IPS-NIHi7 (cell line): ENCODE measurements at regions not wholly inside any gene's neighbourhood (a gene's known extent, or its start where the extent isn't known, plus 50 kb on each side); places are given as distances from the start of the nearest gene placed in this dataset.
"Not testable (repeated sequence)": the region's sequence is repeated elsewhere in the genome, so short reads cannot be mapped to it uniquely, and the experiment has no call there.

ENCODE experiments used
- DNase-seq: peaks from one replicate; pipeline ENCODE4 v3.0.0; 2012; ENCODE audit warnings: mixed read lengths; ENCODE audit errors: extremely low spot score

DNA sequence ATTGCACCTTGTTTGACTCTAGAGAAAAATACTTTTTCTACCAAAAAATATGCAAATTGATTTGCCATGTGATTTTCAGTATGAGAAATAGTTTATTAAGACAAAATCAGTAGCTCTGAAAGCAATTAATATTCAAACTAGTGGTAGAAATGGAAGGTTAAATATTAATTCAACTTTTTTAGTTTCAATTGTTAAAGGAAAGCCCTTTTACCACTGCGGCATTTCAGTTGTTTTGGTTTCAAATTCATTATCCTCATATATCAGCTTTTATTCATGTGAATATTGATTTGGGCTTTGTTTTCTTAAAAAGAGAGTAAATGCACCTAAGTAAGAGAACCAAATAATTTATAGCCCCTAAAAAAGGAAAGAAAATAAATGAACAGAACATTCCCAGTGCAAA lies 660.6 kb upstream of the CHD1 start:
- no peak for DNase-seq

- DNase-seq: no peak
Measured at GRCh38 chr5:99587983-99588382, 659.2 kb upstream of the CHD1 start.

DNA sequence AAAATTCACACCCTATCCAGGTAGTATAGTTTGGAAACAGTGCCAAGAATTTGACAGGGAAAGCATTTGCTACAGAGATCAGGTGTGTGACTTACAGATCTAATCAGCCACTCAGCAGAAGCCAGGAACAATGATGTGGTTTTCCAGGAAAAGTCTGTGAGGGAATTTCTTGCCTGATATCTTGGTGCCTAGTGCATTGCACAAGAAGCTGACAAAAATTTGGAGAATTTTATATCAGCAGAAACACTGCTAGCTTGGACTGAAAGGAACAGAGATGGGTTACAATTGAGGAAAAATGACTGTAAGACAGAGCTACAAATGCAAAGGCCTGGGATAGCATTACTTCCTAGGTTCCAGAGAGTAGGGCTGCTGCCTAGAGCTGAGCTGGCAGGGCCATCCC lies 658.1 kb upstream of the CHD1 start:
- DNase-seq: no peak

DNA sequence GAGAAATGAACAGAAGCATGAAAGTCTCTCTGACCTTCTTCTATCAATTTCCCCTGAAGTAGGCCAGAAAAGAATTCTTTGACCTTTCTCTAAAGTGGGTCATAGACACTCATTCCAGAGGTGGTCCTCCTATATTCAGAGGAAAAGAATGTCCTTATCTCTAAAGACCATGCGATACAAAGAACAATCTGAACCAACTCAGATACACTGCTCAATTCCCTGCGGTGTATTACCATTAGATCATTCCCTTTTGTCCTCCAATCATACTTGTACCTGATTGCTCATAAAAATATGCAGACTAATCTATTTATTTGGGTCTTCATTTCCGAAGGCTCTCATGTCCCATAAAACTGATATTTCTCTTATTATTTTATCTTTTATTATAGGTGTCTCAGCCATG lies 652.4 kb upstream of the CHD1 start:
- DNase-seq: not testable (repeated sequence)

DNA sequence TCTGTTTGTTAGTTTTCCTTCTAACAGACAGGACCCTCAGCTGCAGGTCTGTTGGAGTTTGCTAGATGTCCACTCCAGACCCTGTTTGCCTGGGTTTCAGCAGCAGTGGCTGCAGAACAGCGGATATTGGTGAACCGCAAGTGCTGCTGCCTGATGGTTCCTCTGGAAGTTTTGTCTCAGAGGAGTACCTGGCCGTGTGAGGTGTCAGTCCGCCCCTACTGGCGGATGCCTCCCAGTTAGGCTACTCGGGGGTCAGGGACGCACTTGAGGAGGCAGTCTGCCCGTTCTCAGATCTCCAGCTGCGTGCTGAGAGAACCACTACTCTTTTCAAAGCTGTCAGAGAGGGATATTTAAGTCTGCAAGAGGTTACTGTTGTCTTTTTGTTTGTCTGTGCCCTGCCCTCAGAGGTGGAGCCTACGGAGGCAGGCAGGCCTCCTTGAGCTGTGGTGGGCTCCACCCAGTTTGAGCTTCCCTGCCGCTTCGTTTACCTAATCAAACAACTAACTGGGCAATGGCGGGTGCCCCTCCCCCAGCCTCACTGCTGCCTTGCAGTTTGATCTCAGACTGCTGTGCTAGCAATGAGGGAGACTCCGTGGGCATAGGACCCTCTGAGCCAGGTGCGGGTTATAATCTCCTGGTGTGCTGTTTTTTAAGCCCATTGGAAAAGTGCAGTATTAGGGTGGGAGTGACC lies 634.3 kb upstream of the CHD1 start:
- not testable (repeated sequence) for DNase-seq

GRCh38 chr5:99553211-99553810 lies 624.5 kb upstream of the CHD1 start:
- no peak for DNase-seq

GRCh38 chr5:99544356-99544755 lies 615.5 kb upstream of the CHD1 start:
- DNase-seq: no peak

DNA sequence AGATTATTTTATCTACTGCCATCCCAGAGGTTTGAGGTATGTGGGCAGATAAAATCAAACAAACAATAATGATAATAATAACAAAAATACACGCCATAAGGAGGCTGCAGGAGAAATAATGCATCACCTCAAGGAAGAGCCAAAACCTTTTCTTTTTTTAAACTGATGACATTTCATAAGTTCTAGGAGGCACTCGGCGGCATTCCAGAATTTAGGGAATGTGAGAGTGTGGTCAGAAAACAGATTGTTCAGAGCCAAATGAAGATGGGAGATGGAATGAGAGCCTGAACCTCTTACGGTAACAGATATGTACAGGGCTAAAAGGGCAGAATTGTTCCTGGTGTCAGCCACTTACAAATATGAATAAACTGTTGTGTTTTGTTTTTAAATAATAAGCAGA lies 615.0 kb upstream of the CHD1 start:
- no peak for DNase-seq

DNA sequence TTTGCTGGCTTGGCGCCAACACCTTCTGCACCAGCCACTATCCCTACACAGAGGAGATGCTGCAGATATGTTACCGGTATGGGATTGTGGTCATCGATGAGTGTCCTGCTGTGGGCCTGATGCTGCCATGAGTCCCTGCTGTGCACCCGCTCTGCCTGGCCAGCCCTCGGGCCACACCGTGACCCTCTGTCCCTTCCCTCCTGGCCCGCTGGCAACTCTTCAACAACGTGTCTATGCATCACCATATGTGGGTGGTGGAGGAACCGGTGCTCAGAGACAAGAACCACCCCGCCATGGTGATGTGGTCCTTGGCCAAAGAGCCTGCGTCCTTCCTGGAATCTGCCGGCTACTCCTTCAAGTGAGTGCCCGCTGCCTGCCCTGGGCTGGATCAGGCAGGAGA lies 605.4 kb upstream of the CHD1 start:
- not testable (repeated sequence) for DNase-seq

GRCh38 chr5:99521666-99522065 lies 592.9 kb upstream of the CHD1 start:
- not testable (repeated sequence) for DNase-seq

DNA sequence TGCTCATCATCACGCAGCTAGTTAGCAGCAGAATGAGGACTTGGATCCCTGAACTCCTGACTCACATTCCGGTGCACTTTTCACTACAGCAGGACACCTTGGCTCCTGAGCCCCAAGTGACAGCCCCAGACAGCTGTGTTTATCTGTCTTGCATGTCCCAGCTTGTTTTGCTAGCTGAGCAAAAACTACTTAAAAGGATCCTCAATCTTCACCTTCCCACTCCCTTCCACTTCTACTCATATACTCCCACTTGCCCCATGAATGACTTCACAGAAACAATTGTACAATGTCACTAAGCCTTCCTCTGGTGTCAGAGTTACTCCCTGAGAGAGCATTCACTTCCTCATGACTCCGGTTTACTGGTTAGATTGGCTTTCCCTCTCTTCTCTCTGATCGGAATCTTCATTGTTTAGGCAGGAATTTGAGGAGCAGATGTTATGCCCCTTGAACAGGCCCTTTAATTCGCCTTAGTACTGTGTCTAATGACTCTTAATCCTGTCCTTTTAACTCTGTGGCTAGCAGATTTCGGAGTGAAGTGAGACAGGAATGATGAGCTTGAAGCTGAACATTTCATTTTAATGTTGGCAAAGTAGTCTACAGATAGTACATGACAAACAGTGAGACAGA lies 587.2 kb upstream of the CHD1 start:
- DNase-seq: not testable (repeated sequence)

- not testable (repeated sequence) for DNase-seq
Measured at GRCh38 chr5:99510237-99510866, 581.5 kb upstream of the CHD1 start.

GRCh38 chr5:99509064-99509463 lies 580.3 kb upstream of the CHD1 start:
- not testable (repeated sequence) for DNase-seq

DNA sequence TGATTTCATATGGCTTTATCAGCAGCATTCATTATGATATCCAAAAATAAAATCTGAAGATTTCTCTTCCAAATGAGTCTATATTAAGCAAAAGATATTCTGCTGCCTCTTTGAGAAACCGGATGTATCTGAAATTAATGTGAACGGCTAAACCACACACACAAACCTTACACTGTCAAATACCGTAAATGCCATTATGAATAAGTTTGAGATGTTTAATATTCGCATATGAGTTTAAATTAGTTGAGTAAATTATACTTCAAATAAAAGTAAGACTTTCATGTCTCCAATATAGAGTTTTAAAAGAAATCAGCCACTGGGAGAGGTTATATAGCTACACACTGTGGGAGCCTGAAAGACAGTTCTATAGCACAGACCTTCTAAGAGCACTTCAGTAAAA lies 566.6 kb upstream of the CHD1 start:
- not testable (repeated sequence) for DNase-seq

DNA sequence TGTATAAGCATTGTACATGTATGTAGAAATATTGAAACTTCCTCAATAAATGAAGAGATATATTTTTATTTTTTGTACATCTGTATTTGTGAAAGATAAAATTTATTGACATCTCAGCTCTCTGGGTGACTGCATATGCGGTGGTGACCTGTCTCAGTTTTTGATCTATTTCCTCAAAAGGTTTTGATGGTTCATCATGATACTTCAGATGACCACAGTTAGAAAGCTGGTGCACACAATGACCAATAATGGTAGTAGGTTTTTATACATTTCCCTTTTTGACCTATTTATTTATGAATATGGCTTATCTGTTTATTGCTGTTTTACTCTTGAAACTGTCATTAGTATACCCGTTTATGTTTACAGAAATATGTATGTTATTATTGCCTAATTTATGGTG lies 549.6 kb upstream of the CHD1 start:
- not testable (repeated sequence) for DNase-seq

- DNase-seq: not testable (repeated sequence)
Measured at GRCh38 chr5:99473328-99473727, 544.5 kb upstream of the CHD1 start.

DNA sequence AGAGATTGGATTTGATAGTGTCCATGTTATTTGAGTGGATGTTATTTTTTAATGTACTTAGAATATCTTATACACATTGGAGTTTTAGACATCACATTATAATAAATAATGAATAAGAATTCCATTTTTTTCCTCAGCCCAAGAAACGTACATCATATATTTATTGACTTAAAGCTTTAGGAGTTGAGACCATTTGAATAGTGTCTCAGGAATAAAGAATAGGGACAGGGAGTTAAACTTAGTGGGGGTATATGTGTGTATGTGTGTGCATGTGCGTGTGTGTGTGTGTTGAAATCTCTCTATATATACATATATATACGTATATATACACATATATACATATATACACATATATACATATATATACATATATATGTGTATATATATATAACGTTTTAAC lies 542.9 kb upstream of the CHD1 start:
- DNase-seq: not testable (repeated sequence)

GRCh38 chr5:99471178-99471577 lies 542.4 kb upstream of the CHD1 start:
- DNase-seq: not testable (repeated sequence)

DNA sequence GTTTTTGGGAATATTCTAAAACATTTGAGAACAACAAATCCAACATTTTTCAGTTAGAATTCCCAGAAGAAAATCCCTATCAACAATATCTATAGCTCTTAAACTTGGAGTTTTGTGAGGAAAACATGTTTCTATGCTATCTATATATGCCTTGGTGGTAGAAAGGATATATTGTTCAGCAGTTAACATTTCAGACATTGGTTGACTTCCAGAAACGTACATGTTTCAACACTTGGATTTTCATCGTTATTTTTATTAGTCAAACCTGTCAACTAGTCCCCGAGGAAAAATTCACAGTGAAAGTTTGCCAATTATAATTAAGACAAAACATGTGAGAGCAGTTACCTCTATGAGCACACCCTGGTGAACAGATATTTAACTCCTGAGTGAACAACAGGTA lies 541.8 kb upstream of the CHD1 start:
- DNase-seq: not testable (repeated sequence)

GRCh38 chr5:99460701-99461100 lies 531.9 kb upstream of the CHD1 start:
- DNase-seq: no peak

- DNase-seq: no peak
Measured at GRCh38 chr5:99453196-99453595, 524.4 kb upstream of the CHD1 start.

GRCh38 chr5:99449786-99450185 lies 521.0 kb upstream of the CHD1 start:
- DNase-seq: no peak

DNA sequence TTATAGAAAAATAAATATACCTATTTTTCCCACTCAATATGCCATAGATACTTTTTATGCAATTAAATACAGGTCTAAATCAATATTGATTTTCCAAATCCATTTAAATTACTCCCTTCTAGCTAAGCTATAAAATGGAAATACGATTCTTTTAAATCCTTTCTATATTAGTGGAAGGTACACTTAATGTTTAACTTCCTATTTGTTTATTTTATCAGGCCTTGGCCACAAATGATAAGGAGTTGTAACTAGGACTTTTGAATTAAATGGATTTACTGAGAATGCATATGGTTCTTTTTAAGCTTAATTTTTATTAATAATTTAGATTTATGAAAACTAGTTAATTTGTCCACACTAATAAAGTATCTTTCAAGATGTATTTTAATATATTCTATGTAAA lies 517.0 kb upstream of the CHD1 start:
- DNase-seq: no peak
